ENCODE measurements at regions not wholly inside any gene's neighbourhood (a gene's known extent, or its start where the extent isn't known, plus 50 kb on each side); places are given as distances from the start of the nearest gene placed in this dataset.

DNA sequence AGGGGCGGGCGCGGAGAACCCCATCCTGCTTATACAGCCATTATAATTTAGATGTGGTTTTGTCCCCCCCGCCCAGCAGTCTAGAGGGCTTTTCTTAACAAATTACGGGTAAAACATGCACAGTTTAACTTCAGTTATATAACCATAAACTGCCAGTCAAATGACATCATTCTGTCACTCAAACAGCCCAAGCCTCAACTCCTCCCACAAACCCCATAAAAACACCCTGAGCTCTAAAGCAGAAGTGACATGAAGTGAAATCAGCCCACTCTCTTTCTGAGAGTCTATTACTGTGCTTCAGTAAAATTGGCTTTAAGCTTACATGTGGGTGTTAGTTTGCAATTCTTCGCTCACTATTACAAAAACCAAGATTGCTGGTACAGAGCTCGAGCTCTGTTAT is 705.1 kb upstream of the GCFC2 start:
- H3K9me3 ChIP-seq (replicated peaks; ENCODE audit: insufficient read depth, low read length), result no peaks in the 10 kb centered on the region
- H3K27ac ChIP-seq (ENCODE audit: low read length), result no peak overlapping the region
- no peaks in the 10 kb centered on the region for H3K79me2 ChIP-seq (ENCODE audit: low read length)
- no peak overlapping the region for H3K9ac ChIP-seq (ENCODE audit: low read length)
- no peaks in the 10 kb centered on the region for H3K4me1 ChIP-seq (ENCODE audit: low read length)
- DNase-seq, result no peak
- no peak overlapping the region for H3K4me3 ChIP-seq (ENCODE audit: low read length)
- H3F3A ChIP-seq (ENCODE audit: insufficient read depth, low read length), result no peaks in the 10 kb centered on the region
- no peaks in the 10 kb centered on the region for H4K20me1 ChIP-seq (ENCODE audit: insufficient read depth, low read length)
- H3K4me2 ChIP-seq (ENCODE audit: low read depth, low read length), result no peak overlapping the region
- no peak overlapping the region for H2AFZ ChIP-seq (ENCODE audit: low read length)
- H3K36me3 ChIP-seq (replicated peaks; ENCODE audit: insufficient read depth, low read length), result no peaks in the 10 kb centered on the region
- no peak for TF ChIP-seq EZH2 (optimal IDR thresholded peaks at IDR 0.05; ENCODE audit: low read depth, low read length)
- TF ChIP-seq, protein P1, sequence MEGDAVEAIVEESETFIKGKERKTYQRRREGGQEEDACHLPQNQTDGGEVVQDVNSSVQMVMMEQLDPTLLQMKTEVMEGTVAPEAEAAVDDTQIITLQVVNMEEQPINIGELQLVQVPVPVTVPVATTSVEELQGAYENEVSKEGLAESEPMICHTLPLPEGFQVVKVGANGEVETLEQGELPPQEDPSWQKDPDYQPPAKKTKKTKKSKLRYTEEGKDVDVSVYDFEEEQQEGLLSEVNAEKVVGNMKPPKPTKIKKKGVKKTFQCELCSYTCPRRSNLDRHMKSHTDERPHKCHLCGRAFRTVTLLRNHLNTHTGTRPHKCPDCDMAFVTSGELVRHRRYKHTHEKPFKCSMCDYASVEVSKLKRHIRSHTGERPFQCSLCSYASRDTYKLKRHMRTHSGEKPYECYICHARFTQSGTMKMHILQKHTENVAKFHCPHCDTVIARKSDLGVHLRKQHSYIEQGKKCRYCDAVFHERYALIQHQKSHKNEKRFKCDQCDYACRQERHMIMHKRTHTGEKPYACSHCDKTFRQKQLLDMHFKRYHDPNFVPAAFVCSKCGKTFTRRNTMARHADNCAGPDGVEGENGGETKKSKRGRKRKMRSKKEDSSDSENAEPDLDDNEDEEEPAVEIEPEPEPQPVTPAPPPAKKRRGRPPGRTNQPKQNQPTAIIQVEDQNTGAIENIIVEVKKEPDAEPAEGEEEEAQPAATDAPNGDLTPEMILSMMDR (IDR thresholded peaks at IDR 0.05; ENCODE audit: low read length), result no peak
- no peak for TF ChIP-seq EZH2phosphoT487 (IDR thresholded peaks at IDR 0.05; ENCODE audit: low read length)
- no peaks in the 10 kb centered on the region for H3K27me3 ChIP-seq (replicated peaks; ENCODE audit: insufficient read depth, low read length)
- no peaks in the 10 kb centered on the region for H3K9me2 ChIP-seq (replicated peaks; ENCODE audit: insufficient read depth, low read length)

DNA sequence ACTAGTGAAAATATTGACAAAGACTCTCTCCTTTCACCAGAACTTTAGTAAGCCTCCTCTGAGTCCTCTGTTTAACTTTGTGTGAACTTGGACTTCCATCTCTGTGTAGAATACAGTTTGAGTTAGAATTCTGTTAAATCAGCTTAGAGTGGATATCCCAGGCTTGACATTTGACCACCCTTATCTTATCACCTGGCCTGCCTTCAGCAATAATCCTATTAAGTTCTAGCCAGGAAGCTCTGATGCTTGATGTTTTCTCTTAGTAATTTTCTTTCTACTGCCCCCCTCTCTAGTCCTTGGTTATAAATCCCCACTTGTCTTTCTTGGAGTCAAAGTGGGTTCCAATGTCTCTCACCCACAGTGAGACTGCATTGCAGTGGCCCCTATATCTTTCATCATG is 702.7 kb upstream of the GCFC2 start:
- no peak overlapping the region for H3K4me3 ChIP-seq (ENCODE audit: low read length)
- no peak overlapping the region for H3K27ac ChIP-seq (ENCODE audit: low read length)
- H3F3A ChIP-seq (ENCODE audit: insufficient read depth, low read length), result no peaks in the 10 kb centered on the region
- TF ChIP-seq, protein P1 (IDR thresholded peaks at IDR 0.05; ENCODE audit: low read length), result no peak
- TF ChIP-seq EZH2 (optimal IDR thresholded peaks at IDR 0.05; ENCODE audit: low read depth, low read length) (no peak), EZH2phosphoT487 (IDR thresholded peaks at IDR 0.05; ENCODE audit: low read length) (no peak)
- H4K20me1 ChIP-seq (ENCODE audit: insufficient read depth, low read length), result no peaks in the 10 kb centered on the region
- no peak overlapping the region for H3K4me2 ChIP-seq (ENCODE audit: low read depth, low read length)
- no peak for DNase-seq
- H3K9me2 ChIP-seq (replicated peaks; ENCODE audit: insufficient read depth, low read length), result no peaks in the 10 kb centered on the region
- H3K9ac ChIP-seq (ENCODE audit: low read length), result no peak overlapping the region
- H3K36me3 ChIP-seq (replicated peaks; ENCODE audit: insufficient read depth, low read length), result no peaks in the 10 kb centered on the region
- H3K79me2 ChIP-seq (ENCODE audit: low read length), result no peaks in the 10 kb centered on the region
- no peaks in the 10 kb centered on the region for H3K4me1 ChIP-seq (ENCODE audit: low read length)
- H2AFZ ChIP-seq (ENCODE audit: low read length), result no peak overlapping the region
- H3K9me3 ChIP-seq (replicated peaks; ENCODE audit: insufficient read depth, low read length), result no peaks in the 10 kb centered on the region
- H3K27me3 ChIP-seq (replicated peaks; ENCODE audit: insufficient read depth, low read length), result no peaks in the 10 kb centered on the region

DNA sequence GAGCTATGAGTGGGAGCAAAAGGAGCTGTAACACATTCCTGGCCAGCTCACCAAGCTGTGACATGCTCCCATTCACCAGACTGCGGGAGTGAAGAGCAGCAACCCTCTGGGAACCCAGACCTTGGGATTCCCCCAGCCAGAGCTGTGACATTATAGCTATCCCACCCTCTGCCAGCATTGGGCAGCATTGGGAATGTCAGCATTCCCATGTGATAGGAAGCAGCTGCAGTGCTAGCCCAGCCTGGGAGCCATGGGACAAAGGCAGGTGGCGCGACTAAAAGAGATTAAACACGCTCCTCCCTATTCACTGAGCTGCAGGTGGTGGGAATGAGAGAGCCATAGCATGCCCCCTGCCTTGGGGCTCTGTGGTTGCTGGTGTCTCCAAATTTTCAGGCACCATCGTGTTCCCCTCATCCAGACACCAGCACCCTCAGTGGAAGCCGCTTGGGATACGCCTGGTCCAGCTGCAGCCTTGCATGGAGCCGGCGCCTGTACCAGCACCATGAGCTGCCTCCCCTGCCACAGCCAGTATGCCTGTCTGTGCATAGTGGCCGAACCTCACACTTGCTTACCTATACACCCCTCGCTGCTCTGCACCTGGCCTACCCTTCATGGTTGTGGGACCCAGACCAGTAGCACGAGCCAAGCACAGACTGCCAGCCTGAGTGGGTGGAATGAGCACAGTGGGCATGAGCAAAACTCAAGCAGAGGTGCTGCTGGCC is 695.6 kb upstream of the GCFC2 start:
- no peaks in the 10 kb centered on the region for H3F3A ChIP-seq (ENCODE audit: insufficient read depth, low read length)
- H4K20me1 ChIP-seq (ENCODE audit: insufficient read depth, low read length), result no peaks in the 10 kb centered on the region
- H3K4me3 ChIP-seq (ENCODE audit: low read length), result no peak overlapping the region
- no peak overlapping the region for H3K9ac ChIP-seq (ENCODE audit: low read length)
- H2AFZ ChIP-seq (ENCODE audit: low read length), result no peak overlapping the region
- H3K4me2 ChIP-seq (ENCODE audit: low read depth, low read length), result no peak overlapping the region
- H3K79me2 ChIP-seq (ENCODE audit: low read length), result no peaks in the 10 kb centered on the region
- H3K27me3 ChIP-seq (replicated peaks; ENCODE audit: insufficient read depth, low read length), result no peaks in the 10 kb centered on the region
- no peak overlapping the region for H3K27ac ChIP-seq (ENCODE audit: low read length)
- no peaks in the 10 kb centered on the region for H3K9me2 ChIP-seq (replicated peaks; ENCODE audit: insufficient read depth, low read length)
- H3K9me3 ChIP-seq (replicated peaks; ENCODE audit: insufficient read depth, low read length), result no peaks in the 10 kb centered on the region
- no peaks in the 10 kb centered on the region for H3K4me1 ChIP-seq (ENCODE audit: low read length)
- no peak for DNase-seq
- H3K36me3 ChIP-seq (replicated peaks; ENCODE audit: insufficient read depth, low read length), result no peaks in the 10 kb centered on the region
- TF ChIP-seq, protein P1 (IDR thresholded peaks at IDR 0.05; ENCODE audit: low read length), result no peak
- TF ChIP-seq EZH2 (optimal IDR thresholded peaks at IDR 0.05; ENCODE audit: low read depth, low read length) (no peak), EZH2phosphoT487 (IDR thresholded peaks at IDR 0.05; ENCODE audit: low read length) (no peak)
